ENCODE measurements at regions not wholly inside any gene's neighbourhood (a gene's known extent, or its start where the extent isn't known, plus 50 kb on each side); places are given as distances from the start of the nearest gene placed in this dataset.

DNA sequence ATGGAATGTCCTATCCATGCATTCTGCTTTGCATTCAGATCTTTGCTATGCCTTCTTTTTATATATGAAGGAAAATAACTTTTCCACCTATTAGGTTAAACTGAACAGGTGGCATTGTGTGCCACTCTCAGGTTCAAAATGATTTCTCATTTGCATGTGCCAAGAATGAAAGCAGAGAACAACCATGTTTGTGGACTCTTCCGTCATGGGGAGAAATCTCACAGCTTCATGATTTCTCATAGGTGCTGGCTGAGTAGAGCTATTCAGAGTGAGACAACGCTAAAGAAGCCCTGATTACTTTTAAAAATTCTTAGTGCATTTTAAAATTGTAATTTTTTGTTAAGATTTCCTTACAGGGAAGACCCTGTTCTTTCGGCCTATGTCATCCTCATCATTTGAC is 472.1 kb downstream of the RASEF start:
- no peak for DNase-seq (ENCODE audit: low spot score)
- TF ChIP-seq, protein P1, sequence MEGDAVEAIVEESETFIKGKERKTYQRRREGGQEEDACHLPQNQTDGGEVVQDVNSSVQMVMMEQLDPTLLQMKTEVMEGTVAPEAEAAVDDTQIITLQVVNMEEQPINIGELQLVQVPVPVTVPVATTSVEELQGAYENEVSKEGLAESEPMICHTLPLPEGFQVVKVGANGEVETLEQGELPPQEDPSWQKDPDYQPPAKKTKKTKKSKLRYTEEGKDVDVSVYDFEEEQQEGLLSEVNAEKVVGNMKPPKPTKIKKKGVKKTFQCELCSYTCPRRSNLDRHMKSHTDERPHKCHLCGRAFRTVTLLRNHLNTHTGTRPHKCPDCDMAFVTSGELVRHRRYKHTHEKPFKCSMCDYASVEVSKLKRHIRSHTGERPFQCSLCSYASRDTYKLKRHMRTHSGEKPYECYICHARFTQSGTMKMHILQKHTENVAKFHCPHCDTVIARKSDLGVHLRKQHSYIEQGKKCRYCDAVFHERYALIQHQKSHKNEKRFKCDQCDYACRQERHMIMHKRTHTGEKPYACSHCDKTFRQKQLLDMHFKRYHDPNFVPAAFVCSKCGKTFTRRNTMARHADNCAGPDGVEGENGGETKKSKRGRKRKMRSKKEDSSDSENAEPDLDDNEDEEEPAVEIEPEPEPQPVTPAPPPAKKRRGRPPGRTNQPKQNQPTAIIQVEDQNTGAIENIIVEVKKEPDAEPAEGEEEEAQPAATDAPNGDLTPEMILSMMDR (IDR thresholded peaks at IDR 0.05; ENCODE audit: extremely low read depth, missing control alignments), result no peak

DNA sequence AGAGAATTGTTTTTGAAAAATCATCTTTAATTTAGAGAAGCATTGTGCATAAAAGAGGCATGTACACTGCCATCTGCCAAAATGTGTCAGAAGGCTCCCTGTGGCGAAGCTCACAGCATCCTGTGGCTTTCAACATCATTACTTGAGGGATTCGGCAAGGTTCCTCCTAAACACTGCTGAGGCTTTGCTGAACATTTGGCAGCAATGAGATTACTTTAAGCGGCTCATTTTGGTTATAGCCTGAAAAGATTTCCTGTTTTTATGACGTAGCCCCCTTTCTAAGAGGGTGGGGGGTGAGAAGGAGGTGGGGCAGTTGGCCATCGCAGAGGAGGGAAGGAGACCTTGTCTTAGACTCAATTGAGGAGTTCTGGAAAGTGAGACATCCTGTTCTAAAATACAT is 469.4 kb downstream of the RASEF start:
- TF ChIP-seq, protein P1 (IDR thresholded peaks at IDR 0.05; ENCODE audit: extremely low read depth, missing control alignments), result no peak
- no peak for DNase-seq (ENCODE audit: low spot score)

DNA sequence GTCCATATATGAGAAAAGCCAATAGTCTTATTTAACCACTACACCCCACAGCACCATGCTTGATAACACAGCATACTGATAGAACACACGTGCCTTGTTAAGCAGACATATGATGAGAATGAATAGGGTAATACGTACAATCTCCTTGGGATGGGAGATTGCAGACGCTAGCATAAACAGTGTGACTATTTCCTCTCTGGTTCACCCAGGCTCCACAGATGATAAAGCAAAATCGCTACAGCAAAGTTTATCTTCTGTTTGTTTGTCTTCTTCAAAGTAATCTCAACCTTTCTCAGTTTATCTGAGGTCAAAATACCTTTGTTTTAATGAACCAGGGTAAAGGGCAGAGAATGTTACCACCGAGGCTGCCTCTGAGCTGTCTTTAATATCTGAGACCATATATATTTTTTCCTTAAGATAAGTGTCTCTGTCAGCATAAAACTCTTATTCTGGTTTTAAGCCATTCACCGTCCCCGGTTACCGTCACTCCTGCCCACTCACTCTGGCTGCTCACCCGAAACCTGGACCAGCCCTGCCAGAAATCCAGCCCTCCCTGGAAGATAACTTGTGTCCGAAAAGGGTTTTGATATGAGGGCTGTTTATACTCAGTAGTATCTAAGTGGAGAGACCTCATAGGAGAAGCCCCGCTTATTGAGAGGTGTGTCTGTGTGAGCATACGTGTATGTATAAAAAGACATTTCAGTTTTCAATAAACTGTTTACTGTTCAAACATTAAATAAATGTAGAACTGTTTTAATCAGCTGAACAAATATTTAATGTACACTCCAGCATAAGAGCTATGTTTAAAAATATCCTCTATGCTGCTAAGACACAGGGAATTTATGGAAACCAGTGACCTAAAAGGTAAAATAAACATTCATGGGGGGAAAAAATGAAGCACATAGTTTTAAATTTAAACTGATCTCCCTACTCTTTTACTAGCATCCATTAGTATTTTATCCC is 465.4 kb downstream of the RASEF start:
- no peak for DNase-seq (ENCODE audit: low spot score)

DNA sequence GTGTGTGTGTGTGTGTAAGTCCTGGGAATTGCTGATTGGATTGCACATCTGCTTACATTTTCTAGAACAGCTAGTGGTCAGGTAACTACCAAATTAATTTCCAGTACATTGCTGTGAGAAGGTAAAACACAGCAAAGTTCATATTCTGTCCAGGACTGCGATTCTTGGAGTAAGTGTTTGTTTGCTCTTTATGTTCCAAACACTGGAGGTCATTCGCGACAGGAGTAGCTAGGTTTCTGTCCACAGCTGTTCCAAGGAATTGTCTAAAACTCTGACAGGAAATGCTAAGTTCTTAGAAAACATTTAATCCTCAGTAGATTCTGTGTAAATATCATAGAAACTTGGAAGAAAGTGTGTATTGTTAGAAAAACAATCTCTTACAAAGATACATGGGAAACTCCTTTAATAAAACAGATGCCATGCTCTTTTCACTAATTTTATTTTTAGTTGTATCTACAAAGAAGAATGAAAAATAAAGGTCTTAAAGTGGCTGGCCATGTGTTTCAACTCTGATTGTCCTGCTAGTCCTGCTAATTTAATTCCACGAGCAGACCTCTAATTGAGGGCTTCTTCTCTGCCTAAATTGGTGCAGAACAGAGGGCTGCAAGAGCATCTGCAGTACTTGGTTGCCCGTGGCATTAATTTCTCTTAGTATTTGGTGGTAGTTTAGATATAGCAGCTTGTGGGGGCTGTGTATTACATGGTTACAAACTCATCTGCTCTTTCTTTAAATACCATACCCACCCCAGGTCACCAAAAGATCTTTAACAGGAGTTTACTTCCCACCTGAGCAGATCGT is 464.5 kb downstream of the RASEF start:
- DNase-seq (ENCODE audit: low spot score), result no peak

More for the DNA sequence above, 465.4 kb downstream of the RASEF start:
- TF ChIP-seq, protein P1 (IDR thresholded peaks at IDR 0.05; ENCODE audit: extremely low read depth, missing control alignments), result no peak

DNA sequence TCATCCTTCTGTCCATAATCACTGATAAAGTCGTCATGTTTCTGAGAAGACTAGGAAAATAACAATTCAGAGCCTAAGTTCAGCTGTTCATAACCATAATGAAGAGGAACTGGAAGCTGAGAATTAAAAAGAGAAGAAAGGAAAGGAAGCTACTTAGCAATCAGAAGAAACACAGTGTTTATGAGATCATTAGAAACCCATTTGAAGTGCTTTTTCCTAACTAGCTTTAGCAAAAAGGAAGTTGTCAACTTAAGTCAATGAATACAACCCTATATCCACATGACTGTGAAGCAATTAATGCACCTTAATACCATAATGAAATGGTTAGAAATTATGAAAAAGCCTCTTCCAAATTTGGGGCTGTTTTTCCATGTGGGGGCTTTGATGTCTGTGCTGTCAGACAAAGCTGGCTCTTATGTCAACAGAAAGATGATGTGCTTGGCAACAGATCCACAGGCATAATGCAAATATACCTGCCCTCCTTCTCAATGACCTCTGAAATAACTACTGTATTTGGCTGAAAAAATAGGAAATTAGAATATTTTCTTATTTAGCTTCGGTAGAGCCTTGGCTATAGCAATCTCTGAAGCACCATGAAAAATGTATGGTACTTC is 463.5 kb downstream of the RASEF start:
- DNase-seq (ENCODE audit: low spot score), result no peak
- TF ChIP-seq, protein P1 (IDR thresholded peaks at IDR 0.05; ENCODE audit: extremely low read depth, missing control alignments), result no peak

More for the DNA sequence above, 464.5 kb downstream of the RASEF start:
- TF ChIP-seq, protein P1 (IDR thresholded peaks at IDR 0.05; ENCODE audit: extremely low read depth, missing control alignments), result no peak

DNA sequence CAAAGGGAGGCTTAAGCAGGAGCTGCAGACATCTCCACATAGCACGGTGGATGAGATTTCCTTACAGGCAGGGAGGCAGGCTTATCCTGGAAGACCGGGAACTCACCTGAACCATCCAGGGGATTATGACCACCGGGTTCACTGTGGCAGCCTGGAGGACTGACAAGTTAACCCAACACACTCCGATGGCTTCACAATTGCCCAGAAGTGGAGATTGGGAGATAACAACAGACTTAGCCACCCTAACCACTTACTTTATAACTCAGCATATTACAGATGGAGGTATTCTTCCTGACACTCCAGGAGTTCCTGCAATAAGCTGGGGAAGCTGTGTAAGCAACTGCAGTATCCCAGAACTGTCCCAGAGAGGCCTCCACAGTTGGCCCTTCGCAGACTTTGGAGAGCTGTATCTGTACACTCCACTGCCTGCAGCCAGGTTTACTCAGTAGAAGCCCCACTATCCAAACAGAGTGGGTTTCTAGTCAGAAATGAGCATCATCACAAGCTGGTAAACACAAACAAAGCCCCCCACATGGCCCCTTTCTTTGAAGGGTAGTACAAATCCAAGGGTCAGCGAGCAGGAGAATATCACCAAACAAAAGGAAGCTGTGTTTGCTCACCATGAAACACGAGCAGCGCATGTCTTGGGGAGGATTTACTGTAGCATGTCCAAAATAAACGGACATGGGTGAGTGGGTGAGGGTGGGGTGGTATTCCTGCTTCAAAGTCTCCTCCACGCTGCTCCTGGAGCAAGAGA is 462.2 kb downstream of the RASEF start:
- no peak for DNase-seq (ENCODE audit: low spot score)
- TF ChIP-seq, protein P1 (IDR thresholded peaks at IDR 0.05; ENCODE audit: extremely low read depth, missing control alignments), result no peak

Measured in GM20000 (cell line).